Neural cell (in vitro differentiated cells): ENCODE measurements at regions not wholly inside any gene's neighbourhood (a gene's known extent, or its start where the extent isn't known, plus 50 kb on each side); places are given as distances from the start of the nearest gene placed in this dataset.

ENCODE experiments used
- H2AFZ ChIP-seq: fragments of 200-600, 300-800 bp; sonication (generic), shearing (Covaris generic); 2 replicates; pipeline ENCODE4 v1.6.0; 2014; ENCODE audit warnings: low read depth, mild to moderate bottlenecking, antibody characterized with exemption, low read length, moderate library complexity
- H3F3A ChIP-seq: fragments of 200-600 bp; shearing (Covaris generic); 2 replicates; pipeline ENCODE4 v1.6.1; 2016; ENCODE audit warnings: mild to moderate bottlenecking, moderate library complexity, mixed read lengths, antibody characterized with exemption, low read length; ENCODE audit not compliant: insufficient read depth, poor library complexity, severe bottlenecking
- H3K27ac ChIP-seq: fragments of 200-600, 300-800 bp; sonication (generic), shearing (Covaris generic); 2 replicates; pipeline ENCODE4 v1.5.1; 2014; ENCODE audit warnings: mild to moderate bottlenecking, low read length, moderate library complexity
- H3K27me3 ChIP-seq: fragments of 300-800, 200-600 bp; sonication (generic), shearing (Covaris generic); 2 replicates; pipeline ENCODE4 v1.6.0; 2014; ENCODE audit warnings: mild to moderate bottlenecking, low read depth, low read length, moderate library complexity; ENCODE audit not compliant: insufficient read depth
- H3K36me3 ChIP-seq: fragments of 300-800, 200-600 bp; sonication (generic), shearing (Covaris generic); 2 replicates; pipeline ENCODE4 v1.5.1; 2014; ENCODE audit warnings: mild to moderate bottlenecking, antibody characterized with exemption, low read length, moderate library complexity; ENCODE audit not compliant: insufficient read depth
- H3K4me2 ChIP-seq: fragments of 300-800, 200-600 bp; sonication (generic), shearing (Covaris generic); 2 replicates; pipeline ENCODE4 v1.6.0; 2014; ENCODE audit warnings: mild to moderate bottlenecking, low read length
- H3K4me3 ChIP-seq: fragments of 300-800, 200-600 bp; sonication (generic), shearing (Covaris generic); 2 replicates; pipeline ENCODE4 v1.5.1; 2014; ENCODE audit warnings: mild to moderate bottlenecking, low read length, moderate library complexity
- H3K79me2 ChIP-seq: fragments of 200-600 bp; shearing (Covaris generic); replicated peaks from 2 replicates; pipeline ENCODE4 v1.6.0; 2014; ENCODE audit warnings: mild to moderate bottlenecking, low read length, moderate library complexity; ENCODE audit not compliant: insufficient read depth
- H3K9ac ChIP-seq: fragments of 300-800, 200-600 bp; sonication (generic), shearing (Covaris generic); 2 replicates; pipeline ENCODE4 v1.6.1; 2016; ENCODE audit warnings: mild to moderate bottlenecking, low read length, mixed read lengths
- H3K9me2 ChIP-seq: fragments of 200-600 bp; shearing (Covaris generic); 2 replicates; pipeline ENCODE4 v1.6.1; 2016; ENCODE audit warnings: mild to moderate bottlenecking, low read length, mixed read lengths; ENCODE audit not compliant: insufficient read depth
- H3K9me3 ChIP-seq: fragments of 200-600, 300-800 bp; sonication (generic), shearing (Covaris generic); 2 replicates; pipeline ENCODE4 v1.6.1; 2016; ENCODE audit warnings: mild to moderate bottlenecking, mixed run types, low read length, moderate library complexity, mixed read lengths
- H4K20me1 ChIP-seq: fragments of 200-600 bp; shearing (Covaris generic); 2 replicates; pipeline ENCODE4 v1.6.1; 2016; ENCODE audit warnings: mild to moderate bottlenecking, mixed run types; ENCODE audit not compliant: insufficient read depth
- CTCF ChIP-seq: fragments of 450-650 bp; IDR thresholded peaks from 2 replicates; pipeline ENCODE4 v1.5.1; 2014; ENCODE audit warnings: antibody characterized with exemption, mild to moderate bottlenecking, moderate library complexity; ENCODE audit not compliant: poor library complexity, severe bottlenecking
- EP300 ChIP-seq: fragments of 450-650 bp; conservative IDR thresholded peaks from 2 replicates; pipeline ENCODE4 v1.6.1; 2014; ENCODE audit warnings: antibody characterized with exemption, mild to moderate bottlenecking, moderate library complexity; ENCODE audit not compliant: poor library complexity, severe bottlenecking
- EZH2 ChIP-seq: fragments of 200-600, 300-800 bp; shearing (Covaris generic), sonication (generic); IDR thresholded peaks from 2 replicates; pipeline ENCODE4 v1.6.1; 2014; ENCODE audit warnings: antibody characterized with exemption, low read length, borderline replicate concordance, mild to moderate bottlenecking; ENCODE audit not compliant: insufficient read depth, poor library complexity, severe bottlenecking
- MXI1 ChIP-seq: fragments of 450-650 bp; conservative IDR thresholded peaks from 2 replicates; pipeline ENCODE4 v1.6.1; 2014; ENCODE audit warnings: antibody characterized with exemption, mild to moderate bottlenecking; ENCODE audit not compliant: poor library complexity, severe bottlenecking
- POLR2AphosphoS5 ChIP-seq: IDR thresholded peaks from 2 replicates; pipeline ENCODE4 v1.6.1; 2012
- RAD21 ChIP-seq: fragments of 450-650 bp; conservative IDR thresholded peaks from 2 replicates; pipeline ENCODE4 v1.6.1; 2014; ENCODE audit warnings: antibody characterized with exemption, mild to moderate bottlenecking, moderate library complexity
- REST ChIP-seq: IDR thresholded peaks from 2 replicates; pipeline ENCODE4 v1.6.1; 2012; ENCODE audit warnings: borderline replicate concordance
- SMC3 ChIP-seq: fragments of 450-650 bp; conservative IDR thresholded peaks from 2 replicates; pipeline ENCODE4 v1.6.1; 2014; ENCODE audit warnings: antibody characterized with exemption, mild to moderate bottlenecking, moderate library complexity; ENCODE audit not compliant: poor library complexity
- TAF1 ChIP-seq: IDR thresholded peaks from 2 replicates; pipeline ENCODE4 v1.6.1; 2012; ENCODE audit warnings: low read depth

DNA sequence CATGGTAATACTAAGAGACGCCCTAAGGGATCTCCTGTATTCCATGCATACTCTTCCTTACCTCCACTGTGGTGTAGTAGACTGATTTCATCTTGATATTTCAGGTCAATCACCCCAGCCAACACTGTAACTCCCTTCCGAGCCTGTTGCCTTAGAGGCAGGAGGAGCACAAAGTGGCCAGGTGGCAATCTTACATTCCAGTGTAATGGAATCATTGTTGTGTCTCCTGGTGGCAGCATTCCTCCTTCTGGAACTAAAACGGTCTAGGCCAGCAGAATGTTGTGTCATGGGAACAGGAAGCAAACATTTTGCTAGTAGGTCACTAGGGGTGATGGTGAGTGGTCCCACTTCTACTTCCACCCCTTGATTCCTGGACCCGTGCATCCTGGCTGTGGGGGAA, 405.7 kb upstream of the SLC10A2 start:
- Histone ChIP-seq H3K9ac (no peak overlapping the region), H3K27me3 (no peaks in the 10 kb centered on the region), H3K79me2 (no peaks in the 10 kb centered on the region), H4K20me1 (no peaks in the 10 kb centered on the region), H3K36me3 (no peaks in the 10 kb centered on the region), H3K9me3 (no peaks in the 10 kb centered on the region), H3F3A (no peaks in the 10 kb centered on the region), H3K27ac (no peak overlapping the region), H3K9me2 (no peaks in the 10 kb centered on the region), H3K4me2 (no peak overlapping the region), H3K4me3 (no peak overlapping the region), H2AFZ (no peak overlapping the region)
- TF ChIP-seq EP300 = no peak
- no peak for TF ChIP-seq POLR2AphosphoS5
- TF ChIP-seq EZH2 = no peak
- TF ChIP-seq REST = no peak
- TF ChIP-seq TAF1 = no peak
- TF ChIP-seq MXI1 = no peak
- no peak for TF ChIP-seq RAD21
- no peak for TF ChIP-seq SMC3
- TF ChIP-seq CTCF = no peak

DNA sequence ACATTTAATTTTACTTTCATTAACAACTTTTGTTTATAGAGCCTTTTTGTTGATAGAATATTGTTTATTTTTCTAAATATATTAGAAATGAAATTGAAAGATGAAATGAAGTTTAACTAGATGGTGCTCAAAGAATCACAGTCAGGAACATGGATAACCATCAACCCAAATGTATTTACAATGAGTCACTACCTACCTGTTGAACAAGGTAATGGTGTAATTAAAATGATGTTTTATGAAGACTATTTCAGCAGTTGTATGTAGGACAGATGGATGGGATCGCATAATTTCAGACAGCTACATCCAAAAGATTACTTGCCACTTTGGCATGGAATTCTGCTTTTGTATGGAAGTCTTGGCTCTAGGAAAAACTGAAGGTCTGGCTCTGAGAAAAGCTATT, 403.6 kb upstream of the SLC10A2 start:
- TF ChIP-seq POLR2AphosphoS5 (no peak), TAF1 (no peak), MXI1 (no peak), EZH2 (no peak), SMC3 (no peak), REST (no peak)
- Histone ChIP-seq H3K4me2 (no peak overlapping the region), H3K27me3 (no peaks in the 10 kb centered on the region), H3K9me2 (no peaks in the 10 kb centered on the region), H3K79me2 (no peaks in the 10 kb centered on the region), H3K9me3 (no peaks in the 10 kb centered on the region), H3F3A (no peaks in the 10 kb centered on the region), H3K27ac (no peak overlapping the region), H3K4me3 (no peak overlapping the region), H4K20me1 (no peaks in the 10 kb centered on the region), H2AFZ (no peak overlapping the region), H3K36me3 (no peaks in the 10 kb centered on the region), H3K9ac (no peak overlapping the region)
